Activated CD8-positive, alpha-beta memory T cell treated with anti-CD3 and anti-CD28 coated beads, Interleukin-2, amount 10 ng/mL, durations not matched to agents 7 days and 5 days (primary cell): ENCODE measurements at regions not wholly inside any gene's neighbourhood (a gene's known extent, or its start where the extent isn't known, plus 50 kb on each side); places are given as distances from the start of the nearest gene placed in this dataset.

Experiments
- ATAC-seq: fragments of 150-1000 bp; cut with Tn5 transposase; one replicate; pipeline ENCODE4 v1.10.0; 2021; ENCODE audit warnings: moderate library complexity
- CTCF ChIA-PET: fragments of 350-600 bp; sonication (Branson Sonifier 250); formaldehyde crosslinking; loops from one replicate; lab custom pipeline; 2021; ENCODE audit warnings: antibody characterized with exemption; lab: Charles Lee
- DNase-seq: peaks from one replicate; pipeline ENCODE4 v3.0.0-alpha.2; 2020
- H3K27ac Mint-ChIP-seq: one replicate; pipeline ENCODE4 v1.8.0; 2021; ENCODE audit warnings: mild to moderate bottlenecking, mixed read lengths
- H3K27me3 Mint-ChIP-seq: one replicate; pipeline ENCODE4 v1.8.0; 2021; ENCODE audit warnings: mixed read lengths
- H3K36me3 Mint-ChIP-seq: one replicate; pipeline ENCODE4 v1.8.0; 2021; ENCODE audit warnings: mild to moderate bottlenecking, mixed read lengths
- H3K4me1 Mint-ChIP-seq: one replicate; pipeline ENCODE4 v1.8.0; 2021; ENCODE audit warnings: mixed read lengths
- H3K4me3 Mint-ChIP-seq: one replicate; pipeline ENCODE4 v1.8.0; 2021; ENCODE audit warnings: mild to moderate bottlenecking, moderate library complexity, mixed read lengths
- H3K9me3 Mint-ChIP-seq: one replicate; pipeline ENCODE4 v1.8.0; 2022; ENCODE audit warnings: low read depth, mixed read lengths

DNA sequence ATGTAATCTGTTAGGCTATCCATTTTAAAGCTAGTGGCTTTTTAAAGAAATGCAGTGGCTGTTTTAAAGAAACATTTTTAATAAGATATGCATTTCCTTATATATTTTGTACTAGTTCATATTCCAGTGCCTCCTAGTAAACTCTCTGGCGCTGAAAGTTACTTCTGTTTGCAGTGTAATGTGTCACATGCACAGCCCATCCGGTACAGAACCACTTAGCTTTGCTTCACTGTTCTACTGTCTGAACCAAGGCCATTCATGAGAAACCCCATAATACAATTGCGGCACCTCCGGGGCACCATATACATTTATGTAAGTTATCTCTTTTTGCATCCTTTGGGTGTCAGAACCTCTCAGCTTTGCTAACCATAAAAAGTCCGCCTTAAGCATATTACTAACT lies 114.6 kb upstream of the KCTD1 start:
- Mint-ChIP-seq H3K4me3 (no peak overlapping the region), H3K36me3 (no peaks in the 10 kb centered on the region), H3K9me3 (no peaks in the 10 kb centered on the region), H3K27me3 (peaks cover 44% of the 10 kb centered on the region), H3K27ac (no peak overlapping the region), H3K4me1 (no peaks in the 10 kb centered on the region)
- ATAC-seq (no peak), DNase-seq (no peak)
- CTCF ChIA-PET, result no interaction called here

DNA sequence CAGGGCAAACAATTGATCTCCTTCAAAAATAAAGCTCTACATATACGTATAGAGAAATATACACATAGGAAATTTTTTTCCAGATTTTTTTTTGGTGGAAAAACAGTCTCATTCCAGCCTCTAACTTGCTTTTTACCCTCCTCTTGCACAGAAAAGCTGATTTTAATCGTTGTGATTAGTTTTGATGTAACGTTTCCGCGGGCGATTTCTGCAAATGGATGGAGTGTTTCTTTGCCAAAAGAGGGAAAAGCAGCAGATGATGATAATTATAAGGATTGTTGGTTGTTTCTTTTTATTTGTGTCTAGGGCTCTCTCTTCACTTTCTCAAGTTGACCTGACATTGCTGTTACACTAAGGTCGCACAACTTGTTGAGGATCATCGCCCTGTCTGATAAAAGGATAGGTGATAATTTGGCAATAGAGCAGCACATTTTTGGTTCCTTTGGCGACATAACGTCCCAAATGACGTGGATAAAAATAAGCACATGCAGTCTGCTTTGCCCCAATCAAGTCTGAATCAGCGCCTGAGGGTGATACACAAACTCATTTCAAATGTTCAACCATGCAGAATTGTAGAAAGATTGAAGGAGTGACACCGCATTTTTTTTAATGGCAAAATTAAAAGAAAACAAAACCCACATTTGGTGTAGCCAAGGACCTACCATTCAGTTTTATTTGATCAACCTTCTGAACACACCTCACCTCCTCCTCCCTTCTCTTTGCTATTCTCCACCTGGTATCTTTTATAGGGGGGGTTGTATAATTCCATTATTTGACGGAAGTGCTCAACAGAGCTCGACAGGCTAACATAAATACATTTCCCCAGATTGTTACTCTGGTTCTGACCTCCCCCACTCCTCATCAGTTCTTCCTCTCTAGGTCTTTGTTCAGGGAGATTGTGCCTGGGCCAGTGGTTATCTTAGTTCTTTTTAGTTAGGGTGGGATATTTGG lies 109.6 kb upstream of the KCTD1 start:
- H3K27ac Mint-ChIP-seq, result peak overlapping the region; percentile 30

DNA sequence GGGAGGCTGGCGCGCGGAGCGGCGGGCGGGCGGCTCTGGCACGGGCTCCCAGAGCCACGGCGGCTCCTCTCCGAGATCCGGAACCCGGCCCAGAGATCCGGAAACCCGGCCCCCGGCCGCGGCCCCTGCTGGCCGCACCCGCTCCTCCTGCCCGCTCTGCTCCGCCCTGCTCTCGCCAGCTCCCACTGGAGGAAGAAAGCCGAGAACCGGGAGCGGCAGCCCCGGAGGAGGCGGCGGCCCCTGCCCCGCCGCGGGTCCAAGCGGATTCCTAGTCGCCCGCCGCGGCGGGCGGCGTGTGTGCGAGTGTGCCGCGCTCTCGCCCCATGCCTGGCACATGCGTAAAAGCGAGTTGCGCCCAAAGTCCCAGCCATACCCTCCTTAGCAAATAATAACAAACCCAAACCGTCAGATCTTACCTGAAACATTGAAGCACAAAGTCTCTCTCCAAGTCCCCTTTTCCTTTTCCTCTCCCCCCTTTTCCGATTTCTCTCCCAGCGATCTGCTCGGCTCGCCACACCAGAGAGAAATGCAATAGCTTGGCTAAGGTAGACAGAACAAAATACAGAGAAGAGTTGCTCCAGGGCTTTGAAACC lies 108.7 kb upstream of the KCTD1 start:
- ATAC-seq (peak; percentile 75), DNase-seq (no peak)
- Mint-ChIP-seq H3K4me1 (peaks cover 11% of the 10 kb centered on the region), H3K36me3 (no peaks in the 10 kb centered on the region), H3K4me3 (peak overlapping the region; percentile 72), H3K9me3 (no peaks in the 10 kb centered on the region), H3K27ac (peak overlapping the region; percentile 40), H3K27me3 (peaks cover 68% of the 10 kb centered on the region)
- CTCF ChIA-PET, result interaction anchor here (1.2 kb wide), 1 partner anchor 9 kb away, joined by 3 read pairs; no protein-coding TSS in a partner anchor

More for the DNA sequence above, 109.6 kb upstream of the KCTD1 start:
- Mint-ChIP-seq H3K9me3 (no peaks in the 10 kb centered on the region), H3K4me1 (peaks cover 11% of the 10 kb centered on the region), H3K27me3 (peaks cover 65% of the 10 kb centered on the region), H3K4me3 (peak overlapping the region; percentile 72), H3K36me3 (no peaks in the 10 kb centered on the region)
- DNase-seq, result no peak
- CTCF ChIA-PET, result interaction anchor here (1.2 kb wide), 1 partner anchor 8 kb away, joined by 3 read pairs; no protein-coding TSS in a partner anchor
- no peak for ATAC-seq

DNA sequence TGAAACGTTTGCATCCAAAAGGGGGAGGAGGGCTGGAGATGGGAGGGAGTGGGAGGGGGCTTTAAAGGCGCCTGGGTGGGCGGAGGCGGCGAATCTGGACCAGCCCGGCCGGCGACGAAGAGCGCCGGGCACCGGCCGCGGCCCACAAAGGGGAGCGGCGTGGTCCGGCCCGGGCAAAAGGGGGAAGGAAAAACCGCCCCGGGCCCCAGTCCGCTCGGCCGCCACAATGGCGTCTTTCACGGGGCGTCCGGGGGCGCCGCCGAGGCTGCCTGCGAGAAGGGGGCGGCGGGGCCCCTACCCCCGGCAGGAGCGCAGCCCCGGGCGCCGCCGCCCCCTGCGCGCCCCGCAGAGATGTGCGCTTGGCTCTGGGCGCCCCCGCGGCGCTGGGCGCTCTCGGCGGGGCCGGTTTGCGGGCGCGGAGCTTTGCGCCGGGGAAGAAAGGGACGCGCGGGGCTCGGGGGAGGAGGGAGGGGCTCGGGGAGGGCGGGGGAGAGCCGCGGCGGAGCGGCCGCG lies 108.1 kb upstream of the KCTD1 start:
- Mint-ChIP-seq H3K9me3 (no peaks in the 10 kb centered on the region), H3K4me3 (no peak overlapping the region), H3K4me1 (peaks cover 11% of the 10 kb centered on the region), H3K27me3 (peaks cover 70% of the 10 kb centered on the region), H3K27ac (no peak overlapping the region), H3K36me3 (no peaks in the 10 kb centered on the region)
- DNase-seq (no peak), ATAC-seq (peak; percentile 20)
- CTCF ChIA-PET, result no interaction called here

DNA sequence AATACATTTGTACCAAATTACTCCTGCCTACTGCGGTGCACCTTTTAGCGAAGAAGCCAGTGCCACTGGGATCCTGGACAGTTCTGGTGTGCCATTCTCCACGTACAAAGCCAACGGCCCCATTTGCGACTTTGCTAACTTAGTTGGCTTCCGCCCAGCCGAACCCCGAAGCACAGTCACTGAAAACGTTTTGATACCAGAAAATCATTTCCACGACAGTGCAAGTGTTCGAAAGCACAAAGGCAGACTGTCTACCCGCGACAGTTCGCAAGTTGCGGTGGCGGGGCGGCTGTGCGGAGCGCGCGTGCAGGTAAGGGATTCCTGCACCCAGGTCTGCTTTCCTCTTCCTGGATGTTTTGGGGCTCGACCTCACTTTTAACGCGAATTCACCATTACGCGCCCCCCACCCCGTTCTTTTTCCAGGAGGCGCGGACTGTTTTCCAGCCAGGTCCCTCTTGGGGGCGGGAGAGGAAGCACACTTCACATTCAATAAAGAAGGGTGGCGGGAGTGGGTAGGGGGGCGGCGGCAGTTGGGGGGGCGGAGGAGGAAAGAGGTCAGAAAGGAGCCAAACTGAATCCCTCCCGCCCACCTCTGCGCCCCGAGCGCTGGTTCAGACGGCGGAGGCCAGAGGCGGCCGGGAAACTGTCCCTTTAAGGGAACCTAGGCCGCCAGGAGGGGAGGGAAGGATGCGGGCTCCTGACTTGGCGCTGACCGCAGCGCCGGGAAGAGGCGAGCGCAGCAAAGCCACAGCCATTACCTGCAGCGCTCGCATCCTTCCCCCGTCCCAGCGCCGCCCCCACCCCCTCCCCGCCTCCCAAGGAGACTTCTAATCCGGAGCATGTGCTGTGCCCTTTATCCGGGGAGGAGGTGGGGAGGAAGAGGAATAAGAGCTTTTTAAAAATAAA lies 107.4 kb upstream of the KCTD1 start:
- H3K27me3 Mint-ChIP-seq, result peaks cover 74% of the 10 kb centered on the region
- H3K36me3 Mint-ChIP-seq, result no peaks in the 10 kb centered on the region
- peaks cover 11% of the 10 kb centered on the region for H3K4me1 Mint-ChIP-seq
- no peaks in the 10 kb centered on the region for H3K9me3 Mint-ChIP-seq
- ATAC-seq (no peak), DNase-seq (no peak)
- CTCF ChIA-PET, result no interaction called here
- peak overlapping the region; percentile 16 for H3K4me3 Mint-ChIP-seq
- H3K27ac Mint-ChIP-seq, result no peak overlapping the region

DNA sequence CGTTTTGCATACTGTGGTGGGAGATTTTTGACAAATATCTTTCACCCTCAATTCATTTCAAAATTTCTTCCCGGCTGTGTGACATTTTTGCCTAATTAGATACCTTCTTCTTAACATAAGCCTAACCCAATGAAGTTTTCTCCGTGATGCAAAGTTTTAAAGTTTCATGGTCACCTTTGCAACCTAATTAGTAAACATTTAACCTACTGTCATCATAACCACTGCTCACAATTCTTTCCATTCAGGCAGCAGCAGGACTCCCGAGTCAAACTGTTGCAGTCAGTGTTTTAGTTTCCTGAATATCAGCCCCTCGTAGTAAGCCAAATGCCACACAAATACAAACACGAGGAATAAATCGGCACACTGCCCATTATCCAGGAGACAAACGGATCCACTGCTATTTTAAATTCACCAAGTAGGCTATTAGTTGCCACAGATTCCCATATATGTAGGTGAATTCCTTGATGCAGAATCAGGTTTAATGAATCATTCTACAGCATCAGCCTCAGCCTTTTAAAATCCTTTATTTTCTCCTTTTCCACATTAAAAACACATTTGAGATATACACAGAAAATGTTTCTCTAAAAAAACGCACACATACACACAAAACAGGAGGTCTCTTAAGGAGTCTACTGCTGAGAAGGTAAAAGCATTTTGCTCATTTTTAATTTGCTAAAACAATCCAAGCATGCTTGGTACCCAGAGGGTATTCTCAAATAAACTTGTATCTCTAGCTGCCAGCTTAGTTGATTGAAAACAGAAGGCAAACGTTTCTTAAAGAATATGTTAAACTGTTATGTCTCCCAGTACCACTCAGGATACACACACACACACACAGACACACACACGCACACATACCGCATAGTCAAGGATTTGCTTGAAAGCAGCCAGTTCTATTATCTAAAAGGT lies 106.5 kb upstream of the KCTD1 start:
- Mint-ChIP-seq H3K36me3 (no peaks in the 10 kb centered on the region), H3K27ac (no peak overlapping the region), H3K4me3 (peak overlapping the region; percentile 16), H3K27me3 (peaks cover 76% of the 10 kb centered on the region), H3K9me3 (no peaks in the 10 kb centered on the region), H3K4me1 (peaks cover 11% of the 10 kb centered on the region)
- ATAC-seq, result no peak
- CTCF ChIA-PET, result no interaction called here
- DNase-seq, result no peak

DNA sequence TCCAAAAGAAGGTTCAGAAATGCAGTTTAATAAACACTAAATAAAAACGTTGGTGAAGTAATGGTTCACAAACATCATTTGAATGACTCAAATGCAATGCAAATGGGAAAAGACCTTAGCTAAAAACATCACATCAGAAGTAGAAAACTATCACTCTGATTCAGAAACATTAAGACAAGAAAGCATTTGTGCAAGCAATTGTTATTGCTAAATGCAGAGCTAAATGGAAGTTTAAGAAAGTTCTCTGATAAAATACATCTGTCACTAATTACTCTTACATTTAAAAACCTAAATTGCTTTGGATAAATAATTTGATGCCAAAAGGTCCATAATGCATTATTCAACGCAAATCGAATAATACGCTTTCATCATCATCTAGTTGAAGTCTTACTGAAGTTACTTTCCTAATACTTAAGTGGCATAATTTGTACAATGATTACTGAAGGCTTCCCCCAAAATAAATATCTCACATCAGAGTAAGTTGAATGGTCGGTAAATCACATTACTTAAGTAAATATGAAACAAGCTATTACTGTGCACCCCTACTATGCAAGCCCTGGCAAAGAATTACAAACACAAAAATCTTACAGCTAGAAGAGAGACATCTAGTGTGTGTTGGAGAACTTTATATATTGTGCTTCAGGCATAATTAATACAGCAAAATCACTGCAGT lies 105.7 kb upstream of the KCTD1 start:
- CTCF ChIA-PET, result no interaction called here
- ATAC-seq (no peak), DNase-seq (no peak)
- H3K27me3 Mint-ChIP-seq, result peaks cover 76% of the 10 kb centered on the region
- no peak overlapping the region for H3K27ac Mint-ChIP-seq
- no peaks in the 10 kb centered on the region for H3K9me3 Mint-ChIP-seq
- no peak overlapping the region for H3K4me3 Mint-ChIP-seq
- peaks cover 11% of the 10 kb centered on the region for H3K4me1 Mint-ChIP-seq
- no peaks in the 10 kb centered on the region for H3K36me3 Mint-ChIP-seq

DNA sequence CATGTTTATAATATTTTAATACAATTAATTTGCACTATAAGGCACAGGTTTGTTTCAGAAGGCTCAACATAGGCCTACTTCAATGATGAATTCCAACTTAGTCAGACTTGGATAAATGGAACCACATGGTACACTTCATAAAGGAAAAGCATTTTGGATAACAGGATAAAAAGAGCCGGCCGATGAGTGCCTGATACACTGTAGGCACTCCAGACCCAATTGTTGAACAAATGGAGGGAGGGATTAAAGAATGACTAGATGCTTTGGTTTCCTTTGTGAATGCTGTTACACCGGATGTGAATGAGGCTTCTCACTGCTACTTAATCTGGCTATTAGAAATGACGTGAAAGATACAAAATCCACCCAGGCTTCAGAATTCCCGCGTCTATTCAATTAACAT lies 104.1 kb upstream of the KCTD1 start:
- no peak overlapping the region for H3K4me3 Mint-ChIP-seq
- H3K9me3 Mint-ChIP-seq, result no peaks in the 10 kb centered on the region
- no peak for DNase-seq
- ATAC-seq, result no peak
- CTCF ChIA-PET, result no interaction called here
- H3K4me1 Mint-ChIP-seq, result peaks cover 9% of the 10 kb centered on the region
- H3K36me3 Mint-ChIP-seq, result no peaks in the 10 kb centered on the region
- no peak overlapping the region for H3K27ac Mint-ChIP-seq
- H3K27me3 Mint-ChIP-seq, result peaks cover 60% of the 10 kb centered on the region

DNA sequence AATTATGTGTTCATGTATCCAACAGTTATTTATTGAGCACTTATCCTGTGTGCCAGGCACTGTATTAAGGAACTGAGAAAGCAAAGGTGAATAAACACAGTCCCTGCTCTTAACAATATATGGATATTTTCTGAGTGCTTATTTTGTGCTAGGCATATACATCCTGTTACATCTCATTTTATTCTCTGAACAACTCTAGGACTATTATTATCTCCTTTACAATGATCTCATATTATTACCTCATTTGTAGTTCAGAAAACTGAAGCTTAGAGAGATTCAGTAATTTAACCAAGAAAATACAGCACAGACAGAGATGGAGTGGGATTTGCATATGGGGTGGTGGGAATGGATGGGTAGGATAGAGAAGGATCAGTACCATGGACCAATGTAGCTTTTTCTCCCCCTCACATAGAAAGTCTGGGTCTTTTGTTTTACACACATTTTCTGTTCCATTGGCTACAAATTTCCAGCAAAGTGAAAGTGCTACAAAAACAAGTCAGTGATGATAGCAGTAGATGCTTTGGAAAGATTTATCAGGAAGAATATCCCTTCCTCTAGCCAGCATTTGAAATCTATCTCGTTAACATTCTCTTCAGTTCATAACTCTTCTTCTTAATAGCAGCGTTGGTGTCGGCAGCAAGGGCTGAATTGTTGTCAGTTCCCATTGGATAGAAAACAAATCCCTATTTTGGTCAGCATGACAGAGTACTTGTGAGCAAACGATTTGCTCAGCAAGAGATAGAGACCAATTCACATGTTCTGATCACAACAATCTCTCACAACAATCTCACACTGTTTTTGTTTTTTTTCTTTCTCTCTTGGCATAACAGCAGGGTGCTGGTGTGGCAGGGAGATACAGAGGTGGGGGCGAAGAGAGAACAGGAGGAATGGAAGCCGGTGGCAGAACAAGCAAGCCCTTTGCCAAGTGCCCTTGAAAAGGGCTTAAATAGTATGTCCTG lies 102.2 kb upstream of the KCTD1 start:
- ATAC-seq (no peak), DNase-seq (no peak)
- no peaks in the 10 kb centered on the region for H3K9me3 Mint-ChIP-seq
- H3K4me3 Mint-ChIP-seq, result no peak overlapping the region
- no peaks in the 10 kb centered on the region for H3K36me3 Mint-ChIP-seq
- CTCF ChIA-PET, result interaction anchor here (0.7 to 1.1 kb wide), 2 partner anchors 109 to 344 kb away, joined by 4 read pairs; no protein-coding TSS in a partner anchor
- no peak overlapping the region for H3K27ac Mint-ChIP-seq
- H3K4me1 Mint-ChIP-seq, result peaks cover 4% of the 10 kb centered on the region
- peaks cover 56% of the 10 kb centered on the region for H3K27me3 Mint-ChIP-seq

DNA sequence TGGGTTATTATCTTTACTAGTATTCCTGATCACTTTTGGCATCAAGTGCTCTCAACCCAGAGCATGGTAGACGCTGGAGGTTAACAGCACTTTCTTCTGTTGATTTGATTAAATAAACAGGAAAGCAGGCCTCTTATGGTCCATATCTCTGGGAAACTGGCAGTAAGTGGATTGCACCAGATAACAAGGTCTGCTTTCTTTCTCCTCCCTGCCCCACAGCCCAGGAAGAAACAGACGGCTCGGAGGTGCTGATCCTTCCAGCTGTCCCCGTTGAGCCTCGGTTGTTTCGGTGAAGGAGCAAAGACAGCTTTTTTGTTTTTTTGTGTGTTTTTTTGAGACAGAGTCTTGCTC lies 100.8 kb upstream of the KCTD1 start:
- Mint-ChIP-seq H3K4me3 (no peak overlapping the region), H3K27me3 (peaks cover 42% of the 10 kb centered on the region), H3K27ac (no peak overlapping the region), H3K4me1 (no peaks in the 10 kb centered on the region), H3K36me3 (no peaks in the 10 kb centered on the region), H3K9me3 (no peaks in the 10 kb centered on the region)
- ATAC-seq (no peak), DNase-seq (no peak)
- CTCF ChIA-PET, result interaction anchor here (1.2 kb wide), 1 partner anchor 96 kb away, joined by 3 read pairs; no protein-coding TSS in a partner anchor
